GM20431 (cell line): ENCODE measurements at regions not wholly inside any gene's neighbourhood (a gene's known extent, or its start where the extent isn't known, plus 50 kb on each side); places are given as distances from the start of the nearest gene placed in this dataset.

Experiments used
- in situ Hi-C: fragments of 300-500 bp; cut with MseI, MboI; formaldehyde crosslinking; loops from one replicate; pipeline ENCODE4 v1.15.0; 2020; ENCODE audit warnings: low sequenced_read_pairs; ENCODE audit not compliant: unreplicated experiment

- in situ Hi-C loops, result no loop called here
These were observed 323.5 kb downstream of the LMO4 start for GRCh38 chr1:87652176-87652575.

- in situ Hi-C loops, result no loop called here
These were observed 336.5 kb downstream of the LMO4 start for GRCh38 chr1:87665151-87665550.

- in situ Hi-C loops, result no loop called here
These were observed 338.0 kb downstream of the LMO4 start for GRCh38 chr1:87666681-87667080.

DNA sequence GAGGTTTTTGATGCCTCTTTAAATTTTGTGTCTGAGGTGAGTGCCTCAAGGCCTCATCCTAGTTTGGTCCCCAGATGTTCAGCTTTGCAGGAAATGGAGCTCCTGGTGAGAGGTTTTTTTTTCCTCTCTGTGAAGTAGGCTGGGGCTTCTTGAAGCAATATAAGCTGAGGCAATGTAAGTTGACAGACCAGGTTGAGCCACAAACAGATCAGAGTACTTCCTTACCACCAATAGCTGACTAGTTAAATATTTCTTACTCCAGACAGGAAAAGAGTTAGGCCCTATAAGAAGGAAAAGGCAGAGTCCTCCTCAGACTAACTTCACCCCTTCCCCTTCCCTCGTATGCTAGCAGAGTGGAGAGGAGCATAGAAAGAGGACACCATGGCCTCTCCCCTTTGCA lies 341.0 kb downstream of the LMO4 start:
- in situ Hi-C loops, result no loop called here

GRCh38 chr1:87673309-87673708 lies 344.6 kb downstream of the LMO4 start:
- in situ Hi-C loops, result no loop called here

DNA sequence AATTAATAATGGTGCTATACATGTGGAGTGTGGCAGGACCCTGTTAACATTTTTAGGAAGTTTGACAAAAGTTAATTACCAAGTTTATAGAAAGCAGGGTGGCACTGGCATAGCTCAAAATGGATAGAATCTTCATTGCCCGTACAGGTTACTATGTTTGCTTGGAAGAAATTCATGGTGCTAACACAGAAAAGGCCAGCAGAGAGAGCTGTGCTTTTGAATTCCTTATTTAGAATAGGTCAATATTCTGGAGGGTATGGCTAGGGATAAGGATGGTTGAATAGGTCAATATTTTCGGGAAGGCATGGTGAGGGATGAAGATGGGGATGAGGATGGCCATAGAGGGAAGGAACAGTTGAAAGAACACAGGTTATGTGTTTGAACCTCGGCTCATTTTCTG lies 345.1 kb downstream of the LMO4 start:
- in situ Hi-C loops, result no loop called here

DNA sequence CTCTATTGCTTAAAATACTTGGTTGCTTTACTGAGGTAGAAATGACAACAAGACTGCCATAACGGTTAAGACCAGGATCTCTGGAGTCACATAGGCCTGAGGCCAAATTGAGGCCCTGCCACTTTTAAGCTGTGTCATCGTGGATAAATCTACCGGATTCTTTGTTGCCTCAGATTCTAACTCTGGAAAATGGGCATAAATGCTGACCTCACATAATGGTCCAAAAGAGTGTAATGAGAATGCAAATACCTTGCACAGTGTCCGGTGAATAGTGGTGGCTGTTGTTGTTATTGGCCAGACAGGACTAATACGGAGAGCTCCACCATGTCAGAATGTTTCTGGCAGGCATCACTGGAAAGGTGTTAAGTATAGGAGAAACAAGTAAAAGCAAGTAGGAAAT lies 346.1 kb downstream of the LMO4 start:
- in situ Hi-C loops, result no loop called here

- in situ Hi-C loops, result no loop called here
These were observed 349.6 kb downstream of the LMO4 start for GRCh38 chr1:87678266-87678665.

- in situ Hi-C loops, result no loop called here
These were observed 353.9 kb downstream of the LMO4 start for GRCh38 chr1:87682565-87682964.

GRCh38 chr1:87683196-87683956 lies 354.7 kb downstream of the LMO4 start:
- in situ Hi-C loops, result no loop called here

DNA sequence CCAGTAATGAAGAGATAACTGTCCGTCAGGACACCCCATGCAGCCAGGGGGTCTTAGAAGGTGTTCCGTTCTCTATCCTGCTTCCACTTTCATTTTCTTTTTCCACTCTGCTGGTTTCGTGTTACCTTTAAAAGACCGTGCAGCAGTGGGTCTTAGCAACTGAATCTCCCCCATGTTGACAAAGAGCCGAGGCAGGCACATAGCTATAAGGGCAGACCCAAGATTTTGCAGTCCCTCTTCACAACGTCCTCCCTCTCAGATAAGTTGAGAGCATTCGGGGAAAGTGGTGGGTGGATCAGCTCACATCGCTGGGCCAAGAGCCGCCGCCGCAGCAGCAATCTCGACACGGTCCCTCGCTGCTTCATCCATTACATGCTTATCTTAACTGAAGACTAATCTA lies 355.5 kb downstream of the LMO4 start:
- in situ Hi-C loops, result no loop called here

GRCh38 chr1:87684713-87685205 lies 356.1 kb downstream of the LMO4 start:
- in situ Hi-C loops, result no loop called here

- in situ Hi-C loops, result no loop called here
These were observed 356.8 kb downstream of the LMO4 start for GRCh38 chr1:87685311-87686135.

- in situ Hi-C loops, result no loop called here
These were observed 357.4 kb downstream of the LMO4 start for GRCh38 chr1:87686136-87686495.

DNA sequence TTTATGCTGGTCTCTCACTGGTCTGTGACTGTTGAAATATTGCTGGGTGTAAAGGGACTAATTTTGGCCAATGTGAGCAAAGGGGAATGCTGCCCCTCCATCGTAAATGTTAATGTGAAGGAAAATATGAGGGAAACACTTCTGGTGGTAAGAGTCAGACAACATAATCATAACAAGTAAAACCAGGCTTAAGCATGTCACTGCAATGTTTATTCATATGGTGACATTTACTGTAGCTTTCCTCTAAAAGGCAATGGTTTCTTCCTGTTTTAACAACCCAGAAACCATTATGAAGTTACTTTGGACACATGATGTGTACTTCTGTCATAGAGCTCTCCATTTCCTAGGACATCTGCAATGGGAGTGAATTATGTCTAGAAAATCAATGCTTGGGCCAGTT lies 358.0 kb downstream of the LMO4 start:
- in situ Hi-C loops, result no loop called here

- in situ Hi-C loops, result no loop called here
These were observed 359.5 kb downstream of the LMO4 start for GRCh38 chr1:87688136-87688535.

- in situ Hi-C loops, result no loop called here
These were observed 360.8 kb downstream of the LMO4 start for GRCh38 chr1:87689487-87689886.

GRCh38 chr1:87696483-87696882 lies 367.8 kb downstream of the LMO4 start:
- in situ Hi-C loops, result no loop called here

- in situ Hi-C loops, result no loop called here
These were observed 373.8 kb downstream of the LMO4 start for GRCh38 chr1:87702455-87702854.

DNA sequence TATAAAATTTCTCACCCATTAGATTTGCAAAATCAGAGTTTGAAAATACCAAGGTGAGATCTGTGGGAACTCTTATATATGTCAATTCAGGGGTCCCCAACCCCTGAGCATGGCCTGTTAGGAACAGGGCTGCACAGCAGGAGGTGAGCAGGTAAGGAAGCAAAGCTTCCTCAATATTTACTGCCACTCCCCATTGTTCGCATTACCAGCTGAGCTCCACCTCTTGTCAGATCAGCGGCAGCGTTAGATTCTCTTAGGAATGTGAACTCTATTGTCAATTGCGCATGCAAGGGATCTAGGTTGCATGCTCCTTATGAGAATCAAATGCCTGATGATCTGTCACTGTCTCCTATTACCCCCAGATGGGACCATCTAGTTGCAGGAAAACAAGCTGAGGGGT lies 376.6 kb downstream of the LMO4 start:
- in situ Hi-C loops, result no loop called here

GRCh38 chr1:87706203-87706602 lies 377.5 kb downstream of the LMO4 start:
- in situ Hi-C loops, result no loop called here
